Right renal pelvis (tissue), 4 donors: ENCODE measurements at regions not wholly inside any gene's neighbourhood (a gene's known extent, or its start where the extent isn't known, plus 50 kb on each side); places are given as distances from the start of the nearest gene placed in this dataset.
"Not testable (repeated sequence)": the region's sequence is repeated elsewhere in the genome, so short reads cannot be mapped to it uniquely, and the experiment has no call there.

Source experiments
- DNase-seq, 4 donors: peaks; one replicate each; pipeline ENCODE4 v3.0.0-alpha.2; 2013; ENCODE audit warnings: low read depth in 4 of 4, low spot score in 3 of 4, missing footprints in 1 of 4

DNA sequence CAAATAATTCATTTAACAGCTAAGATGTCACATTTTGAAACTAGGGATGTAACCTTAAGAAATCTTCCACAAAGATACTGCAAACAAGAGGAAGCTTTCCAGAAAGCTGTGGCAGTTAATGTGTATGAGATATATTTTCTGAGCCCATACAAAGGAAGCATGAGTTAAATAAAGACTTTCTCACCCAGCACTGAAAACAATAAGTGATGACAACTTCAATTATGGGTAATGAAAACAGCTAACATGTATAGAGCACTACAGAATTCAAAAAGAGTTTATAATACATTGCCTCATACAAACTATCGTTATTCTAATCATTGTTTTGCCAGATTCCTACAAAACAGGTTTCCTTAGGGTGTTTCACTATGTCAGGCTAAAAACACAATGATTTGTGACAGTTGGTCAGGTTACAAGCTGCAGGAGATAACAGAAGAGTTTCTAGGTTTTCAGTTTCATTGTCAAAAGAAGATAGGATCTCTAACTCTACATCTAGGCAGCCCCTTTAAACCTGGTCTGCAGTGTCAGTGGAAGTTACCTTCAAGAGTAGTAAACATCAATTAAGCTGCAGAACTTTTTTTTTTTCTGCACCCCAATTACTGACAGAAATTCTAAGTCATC is 618.1 kb upstream of the ADGRL3 start:
- no peak for DNase-seq

DNA sequence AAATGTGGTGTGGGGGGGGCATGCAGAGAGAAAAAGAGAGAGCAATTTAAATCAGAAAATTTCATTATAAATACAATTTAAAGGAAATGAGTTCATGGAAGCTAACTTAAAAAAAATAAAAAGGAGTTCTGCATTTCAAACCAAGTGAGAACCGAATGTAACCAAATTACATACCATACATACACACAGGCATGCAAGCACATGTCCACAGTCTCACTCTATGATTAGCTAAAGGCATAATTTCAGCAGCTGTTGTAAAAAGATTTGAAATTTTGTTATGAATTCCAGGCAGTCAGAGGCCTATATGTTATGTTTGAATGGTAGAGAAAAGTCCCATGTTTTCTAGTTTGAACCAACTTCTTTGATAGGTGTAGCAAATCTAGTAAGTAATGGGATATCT is 611.6 kb upstream of the ADGRL3 start:
- DNase-seq, result no peak

GRCh38 chr4:60589425-60589824 is 610.7 kb upstream of the ADGRL3 start:
- no peak for DNase-seq

DNA sequence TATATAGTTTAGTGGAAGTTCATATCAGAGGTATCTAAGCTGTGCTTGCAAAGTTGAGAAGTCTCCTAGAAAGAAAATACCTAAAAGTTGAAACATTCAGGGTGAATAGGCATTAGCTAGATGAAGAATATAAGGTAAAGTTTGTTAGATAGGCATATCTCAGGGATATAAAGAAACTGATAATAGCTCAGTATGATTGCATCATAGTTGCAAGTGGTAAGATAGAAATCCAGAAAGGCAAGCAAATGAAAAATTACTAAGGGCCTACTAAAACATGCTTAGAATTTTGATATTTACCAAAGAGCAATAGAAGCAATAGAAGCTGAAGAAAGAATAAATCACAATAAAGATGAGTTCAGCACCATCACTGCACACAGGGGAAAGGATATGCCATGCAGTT is 610.0 kb upstream of the ADGRL3 start:
- no peak for DNase-seq

GRCh38 chr4:60605646-60606354 is 594.3 kb upstream of the ADGRL3 start:
- DNase-seq, result no peak

DNA sequence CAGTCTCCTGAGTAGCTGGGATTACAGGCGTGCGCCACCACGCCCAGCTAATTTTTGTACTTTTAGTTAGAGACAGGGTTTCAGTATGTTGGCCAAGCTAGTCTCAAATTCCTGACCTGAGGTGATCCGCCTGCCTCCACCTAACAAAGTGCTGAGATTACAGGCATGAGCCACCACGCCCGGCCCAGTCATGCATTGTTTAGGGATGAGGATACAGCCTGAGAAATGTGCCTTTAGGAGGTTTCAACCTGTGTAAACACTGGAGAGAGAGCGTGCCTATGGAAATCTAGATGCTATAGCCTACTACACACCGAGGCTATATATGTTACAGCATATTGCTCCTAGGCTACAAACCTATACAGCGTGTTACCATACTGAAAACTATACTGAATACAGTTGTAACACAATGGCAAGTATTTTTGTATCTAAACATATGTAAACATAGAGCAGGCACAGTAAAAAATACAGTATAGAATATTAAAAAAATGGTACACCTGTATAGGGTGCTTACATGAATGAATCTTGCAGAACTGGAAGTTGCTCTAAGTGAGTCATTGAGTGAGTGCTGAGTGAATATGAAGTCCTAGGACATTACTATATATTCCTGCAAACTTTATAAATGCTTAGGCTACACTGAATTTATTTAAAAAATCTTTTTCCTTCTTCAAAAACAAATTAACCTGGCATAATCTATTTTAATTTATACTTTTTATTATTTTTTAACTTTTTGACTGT is 588.2 kb upstream of the ADGRL3 start:
- DNase-seq, result no peak

GRCh38 chr4:60617731-60618130 is 582.4 kb upstream of the ADGRL3 start:
- no peak for DNase-seq

GRCh38 chr4:60619531-60620305 is 580.4 kb upstream of the ADGRL3 start:
- DNase-seq, result no peak

- DNase-seq, result no peak
These were observed 562.1 kb upstream of the ADGRL3 start for GRCh38 chr4:60637976-60638375.

GRCh38 chr4:60648774-60649173 is 551.4 kb upstream of the ADGRL3 start:
- no peak for DNase-seq

- no peak for DNase-seq
These were observed 547.2 kb upstream of the ADGRL3 start for GRCh38 chr4:60652933-60653332.

- DNase-seq, result no peak
These were observed 544.8 kb upstream of the ADGRL3 start for GRCh38 chr4:60655356-60655755.

GRCh38 chr4:60656171-60656570 is 544.0 kb upstream of the ADGRL3 start:
- no peak for DNase-seq

DNA sequence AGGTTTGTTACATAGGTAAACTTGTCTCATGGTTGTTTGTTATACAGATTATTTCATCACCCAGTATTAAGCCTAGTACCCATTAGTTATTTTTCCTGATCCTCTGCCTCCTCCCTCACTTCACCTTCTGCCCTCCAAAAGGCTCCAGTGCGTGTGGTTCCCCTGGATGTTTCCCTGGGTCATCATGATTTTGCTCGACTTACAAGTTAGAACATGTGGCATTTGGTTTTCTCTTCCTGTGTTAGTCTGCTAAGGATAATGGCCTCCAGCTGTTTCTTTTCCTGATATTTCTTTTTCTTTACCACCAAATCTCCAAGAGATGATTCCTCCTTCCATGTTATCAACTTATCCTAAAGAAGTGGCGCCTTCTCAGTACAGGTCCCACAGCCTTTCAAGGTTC is 543.1 kb upstream of the ADGRL3 start:
- no peak for DNase-seq

- DNase-seq, result no peak
These were observed 542.3 kb upstream of the ADGRL3 start for GRCh38 chr4:60657807-60658206.

GRCh38 chr4:60663769-60664168 is 536.4 kb upstream of the ADGRL3 start:
- DNase-seq, result no peak

DNA sequence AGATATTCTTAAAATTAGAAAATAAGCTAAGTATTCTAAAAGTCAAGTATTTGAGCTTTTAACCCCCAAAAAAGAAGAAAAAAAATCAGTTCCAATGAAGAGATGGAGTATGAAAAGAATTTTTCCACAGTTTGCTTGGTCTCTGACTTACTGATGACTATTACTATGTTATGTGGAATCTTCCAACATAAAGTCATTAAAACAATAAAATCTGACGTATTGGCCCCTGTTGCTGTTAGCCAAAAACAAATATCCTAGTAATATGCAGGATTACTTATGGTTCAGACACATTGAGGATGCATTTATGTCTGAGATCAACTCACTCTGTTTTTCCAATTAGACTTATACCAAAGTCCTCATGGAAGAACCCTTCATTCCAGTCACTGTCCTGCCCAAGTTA is 517.2 kb upstream of the ADGRL3 start:
- no peak for DNase-seq

DNA sequence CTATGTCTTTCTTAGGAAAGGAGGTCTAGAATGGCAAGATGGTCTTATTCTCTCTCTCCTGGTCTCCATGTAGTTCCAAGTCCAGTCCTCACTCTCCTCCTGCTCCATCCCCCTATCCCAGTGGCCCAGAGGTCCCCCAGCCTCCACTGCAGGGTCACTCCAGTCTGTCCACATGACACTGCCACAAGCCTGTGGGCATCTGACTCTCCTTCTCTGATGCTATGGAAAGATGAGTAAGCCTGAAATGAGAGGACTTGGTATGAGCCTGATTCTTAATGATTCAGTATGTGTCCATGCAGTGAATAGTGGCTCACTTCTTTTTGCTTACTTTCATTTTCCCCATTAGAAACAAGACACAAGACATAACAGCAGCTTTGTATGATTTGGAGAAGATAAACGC is 516.8 kb upstream of the ADGRL3 start:
- DNase-seq, result no peak

- no peak for DNase-seq
These were observed 516.2 kb upstream of the ADGRL3 start for GRCh38 chr4:60683973-60684372.

- DNase-seq, result not testable (repeated sequence)
These were observed 504.1 kb upstream of the ADGRL3 start for GRCh38 chr4:60696062-60696461.

DNA sequence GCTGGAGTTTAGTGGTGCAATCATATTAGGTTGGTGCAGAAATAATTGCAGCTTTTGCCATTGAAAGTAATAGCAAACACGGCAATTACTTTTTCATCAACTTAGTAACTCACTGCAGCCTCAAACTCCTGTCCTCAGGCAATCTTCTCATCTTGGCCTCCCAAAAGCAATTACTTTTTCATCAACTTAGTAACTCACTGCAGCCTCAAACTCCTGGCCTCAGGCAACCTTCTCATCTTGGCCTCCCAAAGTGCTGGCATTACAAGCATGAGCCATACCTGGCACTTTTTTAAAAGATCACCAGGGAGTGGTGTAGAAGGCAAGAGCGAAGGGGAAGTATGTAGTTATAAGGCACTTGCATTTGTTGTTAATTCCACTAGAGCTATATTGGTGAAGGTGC is 491.1 kb upstream of the ADGRL3 start:
- DNase-seq, result no peak
